ENCODE measurements at regions not wholly inside any gene's neighbourhood (a gene's known extent, or its start where the extent isn't known, plus 50 kb on each side); places are given as distances from the start of the nearest gene placed in this dataset.
"Not testable (repeated sequence)": the region's sequence is repeated elsewhere in the genome, so short reads cannot be mapped to it uniquely, and the experiment has no call there.

GRCh38 chr3:15983693-15984092 lies 185.9 kb upstream of the ANKRD28 start:
- POLR2A ChIA-PET: no interaction called here
- TF ChIP-seq CTCF (IDR thresholded peaks at IDR 0.05; ENCODE audit: insufficient read depth, low read depth, low read length): no peak
- Histone ChIP-seq H3K4me3 (ENCODE audit: low read depth, low read length) (no peak overlapping the region; the same call in 1 of the 2 replicates), H3K27me3 (ENCODE audit: control insufficient read depth, insufficient read depth, low read length) (no peaks in the 10 kb centered on the region), H3K36me3 (ENCODE audit: control insufficient read depth, insufficient read depth, low read length) (no peaks in the 10 kb centered on the region)
- CTCF ChIA-PET: no interaction called here
- no peak for DNase-seq (ENCODE audit: low read depth)

- ChIA-PET CTCF (no interaction called here), POLR2A (no interaction called here)
- H3K36me3 ChIP-seq (ENCODE audit: control insufficient read depth, insufficient read depth, low read length): no peaks in the 10 kb centered on the region
- H3K4me3 ChIP-seq (ENCODE audit: low read depth, low read length): no peak overlapping the region
- no peaks in the 10 kb centered on the region for H3K27me3 ChIP-seq (ENCODE audit: control insufficient read depth, insufficient read depth, low read length)
- DNase-seq (ENCODE audit: low read depth): no peak
- TF ChIP-seq CTCF (IDR thresholded peaks at IDR 0.05; ENCODE audit: insufficient read depth, low read depth, low read length): peak; percentile 42
These were observed 185.1 kb upstream of the GALNT15 start for GRCh38 chr3:15989419-15989818.

GRCh38 chr3:15993660-15994059 lies 180.8 kb upstream of the GALNT15 start:
- DNase-seq (ENCODE audit: low read depth); H3K4me3 ChIP-seq (ENCODE audit: low read depth, low read length); CTCF ChIA-PET; H3K36me3 ChIP-seq (ENCODE audit: control insufficient read depth, insufficient read depth, low read length); H3K27me3 ChIP-seq (ENCODE audit: control insufficient read depth, insufficient read depth, low read length); POLR2A ChIA-PET: not testable (repeated sequence)

GRCh38 chr3:15996496-15996895 lies 178.0 kb upstream of the GALNT15 start:
- H3K4me3 ChIP-seq (ENCODE audit: low read depth, low read length); CTCF ChIA-PET; H3K36me3 ChIP-seq (ENCODE audit: control insufficient read depth, insufficient read depth, low read length); H3K27me3 ChIP-seq (ENCODE audit: control insufficient read depth, insufficient read depth, low read length); DNase-seq (ENCODE audit: low read depth); POLR2A ChIA-PET: not testable (repeated sequence)

- no peaks in the 10 kb centered on the region for H3K36me3 ChIP-seq (ENCODE audit: control insufficient read depth, insufficient read depth, low read length)
- ChIA-PET CTCF (no interaction called here), POLR2A (no interaction called here)
- no peak overlapping the region for H3K4me3 ChIP-seq (ENCODE audit: low read depth, low read length)
- DNase-seq (ENCODE audit: low read depth): no peak
- no peak for TF ChIP-seq CTCF (IDR thresholded peaks at IDR 0.05; ENCODE audit: insufficient read depth, low read depth, low read length)
- no peaks in the 10 kb centered on the region for H3K27me3 ChIP-seq (ENCODE audit: control insufficient read depth, insufficient read depth, low read length)
These were observed 177.1 kb upstream of the GALNT15 start for GRCh38 chr3:15997274-15997943.

GRCh38 chr3:15998911-15999310 lies 175.6 kb upstream of the GALNT15 start:
- POLR2A ChIA-PET: no interaction called here
- CTCF ChIA-PET: no interaction called here
- Histone ChIP-seq H3K4me3 (ENCODE audit: low read depth, low read length) (no peak overlapping the region), H3K27me3 (ENCODE audit: control insufficient read depth, insufficient read depth, low read length) (no peaks in the 10 kb centered on the region), H3K36me3 (ENCODE audit: control insufficient read depth, insufficient read depth, low read length) (no peaks in the 10 kb centered on the region)
- no peak for TF ChIP-seq CTCF (IDR thresholded peaks at IDR 0.05; ENCODE audit: insufficient read depth, low read depth, low read length)
- no peak for DNase-seq (ENCODE audit: low read depth)
